H9 (cell line): ENCODE measurements at regions not wholly inside any gene's neighbourhood (a gene's known extent, or its start where the extent isn't known, plus 50 kb on each side); places are given as distances from the start of the nearest gene placed in this dataset.

ENCODE experiments used
- DNase-seq: peaks from one replicate; pipeline ENCODE4 v3.0.0-alpha.2; 2017
- H2AFZ ChIP-seq: one replicate; pipeline ENCODE4 v1.6.1; 2013; ENCODE audit warnings: mild to moderate bottlenecking, low read length, control low read depth, moderate library complexity
- H2AK5ac ChIP-seq: 2 replicates; pipeline ENCODE4 v1.6.1; 2013; ENCODE audit warnings: low read length, control low read depth, mixed read lengths; ENCODE audit not compliant: insufficient read length
- H2BK120ac ChIP-seq: one replicate; pipeline ENCODE4 v1.6.1; 2013; ENCODE audit warnings: low read depth, mild to moderate bottlenecking, low read length, control low read depth, inconsistent platforms; ENCODE audit not compliant: poor library complexity, severe bottlenecking
- H2BK12ac ChIP-seq: 2 replicates; pipeline ENCODE4 v1.6.1; 2013; ENCODE audit warnings: low read length, control low read depth, mixed read lengths, low read depth; ENCODE audit not compliant: insufficient read length
- H2BK15ac ChIP-seq: 2 replicates; pipeline ENCODE4 v1.6.1; 2013; ENCODE audit warnings: low read depth, low read length, control low read depth
- H2BK20ac ChIP-seq: one replicate; pipeline ENCODE4 v1.6.1; 2013; ENCODE audit warnings: low read depth, mild to moderate bottlenecking, low read length, control low read depth, inconsistent platforms; ENCODE audit not compliant: poor library complexity, severe bottlenecking
- H2BK5ac ChIP-seq: 2 replicates; pipeline ENCODE4 v1.6.1; 2013; ENCODE audit warnings: low read length, control low read depth, mixed read lengths; ENCODE audit not compliant: insufficient read length
- H3K14ac ChIP-seq: 2 replicates; pipeline ENCODE4 v1.6.1; 2013; ENCODE audit warnings: low read length, control low read depth; ENCODE audit not compliant: insufficient read depth
- H3K18ac ChIP-seq: 2 replicates; pipeline ENCODE4 v1.6.1; 2013; ENCODE audit warnings: low read depth, mild to moderate bottlenecking, mixed read lengths, low read length, control low read depth; ENCODE audit not compliant: insufficient read length
- H3K23ac ChIP-seq: 2 replicates; pipeline ENCODE4 v1.6.1; 2013; ENCODE audit warnings: low read length, control low read depth, mixed read lengths, low read depth; ENCODE audit not compliant: insufficient read length
- H3K23me2 ChIP-seq: 2 replicates; pipeline ENCODE4 v1.6.1; 2013; ENCODE audit warnings: low read depth, mild to moderate bottlenecking, mixed read lengths, low read length, control low read depth; ENCODE audit not compliant: insufficient read length, poor library complexity, severe bottlenecking
- H3K27ac ChIP-seq: 2 replicates; pipeline ENCODE4 v1.5.1; 2013; ENCODE audit warnings: low read length, control low read depth, mixed read lengths, low read depth; ENCODE audit not compliant: insufficient read length
- H3K27me3 ChIP-seq: 2 replicates; pipeline ENCODE4 v1.6.1; 2013; ENCODE audit warnings: low read length, control low read depth, inconsistent platforms; ENCODE audit not compliant: insufficient read depth
- H3K4ac ChIP-seq: 2 replicates; pipeline ENCODE4 v1.6.1; 2013; ENCODE audit warnings: low read depth, mild to moderate bottlenecking, control low read depth, inconsistent platforms, low read length, moderate library complexity
- H3K4me1 ChIP-seq: 2 replicates; pipeline ENCODE4 v1.6.1; 2013; ENCODE audit warnings: low read length, control low read depth, inconsistent platforms; ENCODE audit not compliant: insufficient read depth
- H3K4me2 ChIP-seq: 2 replicates; pipeline ENCODE4 v1.6.1; 2013; ENCODE audit warnings: low read length, control low read depth, mixed read lengths; ENCODE audit not compliant: insufficient read length, insufficient read depth
- H3K56ac ChIP-seq: 2 replicates; pipeline ENCODE4 v1.6.1; 2013; ENCODE audit warnings: low read depth, mild to moderate bottlenecking, mixed read lengths, low read length, control low read depth; ENCODE audit not compliant: insufficient read length
- H3K79me1 ChIP-seq: 2 replicates; pipeline ENCODE4 v1.6.1; 2013; ENCODE audit warnings: low read depth, mild to moderate bottlenecking, moderate library complexity, low read length, control low read depth, inconsistent platforms; ENCODE audit not compliant: insufficient read depth, poor library complexity, severe bottlenecking
- H3K79me2 ChIP-seq: 2 replicates; pipeline ENCODE4 v1.6.1; 2013; ENCODE audit warnings: low read length, control low read depth, inconsistent platforms; ENCODE audit not compliant: insufficient read depth
- H3K9ac ChIP-seq: 2 replicates; pipeline ENCODE4 v1.6.1; 2013; ENCODE audit warnings: low read length, control low read depth, mixed read lengths; ENCODE audit not compliant: insufficient read length; ENCODE audit errors: extremely low read depth
- H3K9me3 ChIP-seq: one replicate; pipeline ENCODE4 v1.6.1; 2013; ENCODE audit warnings: low read depth, low read length, inconsistent platforms; ENCODE audit not compliant: control insufficient read depth
- H3T11ph ChIP-seq: one replicate; pipeline ENCODE4 v1.6.1; 2013; ENCODE audit warnings: mild to moderate bottlenecking, low read length, control low read depth, inconsistent platforms
- H4K20me1 ChIP-seq: one replicate; pipeline ENCODE4 v1.6.1; 2013; ENCODE audit not compliant: control insufficient read depth, insufficient read length, insufficient read depth
- H4K5ac ChIP-seq: 2 replicates; pipeline ENCODE4 v1.6.1; 2013; ENCODE audit warnings: low read depth, mild to moderate bottlenecking, mixed read lengths, low read length, control low read depth; ENCODE audit not compliant: insufficient read length
- H4K8ac ChIP-seq: replicated peaks from 2 replicates; pipeline ENCODE4 v1.6.1; 2013; ENCODE audit warnings: low read length, control low read depth, mixed read lengths, low read depth; ENCODE audit not compliant: insufficient read length
- H4K91ac ChIP-seq: 2 replicates; pipeline ENCODE4 v1.6.1; 2013; ENCODE audit warnings: low read depth, mild to moderate bottlenecking, moderate library complexity, mixed read lengths, low read length, control low read depth; ENCODE audit not compliant: insufficient read length
- H3K27ac Mint-ChIP-seq, 3 experiments: 2 replicates in 2 of 3; 3 replicates in 1 of 3; pipeline ENCODE4 v1.8.0; 2020 to 2021; ENCODE audit warnings: mixed read lengths in 3 of 3, mild to moderate bottlenecking in 1 of 3, moderate library complexity in 1 of 3
- H3K27me3 Mint-ChIP-seq: 2 replicates; pipeline ENCODE4 v1.8.0; 2021; ENCODE audit warnings: low read depth, mild to moderate bottlenecking, moderate library complexity, mixed read lengths
- H3K36me3 Mint-ChIP-seq, 3 experiments: 2 replicates in 2 of 3; 3 replicates in 1 of 3; pipeline ENCODE4 v1.8.0; 2020 to 2021; ENCODE audit warnings: low read depth in 3 of 3, mixed read lengths in 3 of 3; ENCODE audit not compliant: insufficient read depth in 1 of 3
- H3K4me1 Mint-ChIP-seq, 2 experiments: 2 replicates each; pipeline ENCODE4 v1.8.0; 2020; ENCODE audit warnings: mixed read lengths in 2 of 2
- H3K4me3 Mint-ChIP-seq, 2 experiments: 2 replicates in 1 of 2; 3 replicates in 1 of 2; pipeline ENCODE4 v1.8.0; 2020 to 2021; ENCODE audit warnings: mild to moderate bottlenecking in 2 of 2, mixed read lengths in 2 of 2, moderate library complexity in 1 of 2
- H3K9me3 Mint-ChIP-seq, 2 experiments: 2 replicates in 1 of 2; 3 replicates in 1 of 2; pipeline ENCODE4 v1.8.0; 2020; ENCODE audit warnings: mild to moderate bottlenecking in 2 of 2, mixed read lengths in 2 of 2, moderate library complexity in 1 of 2
- CTCF ChIP-seq: fragments of 200-600 bp; sonication (generic); conservative IDR thresholded peaks from 3 replicates; pipeline ENCODE4 v1.8.0; 2021; ENCODE audit warnings: antibody characterized with exemption, mild to moderate bottlenecking
- WGBS: extraction: QIAGEN DNeasy Blood & Tissue Kit; methylation state at CpG from one replicate; pipeline ENCODE4 v1.1.7; 2013; ENCODE audit warnings: missing lambda C conversion rate, low lambda C conversion rate, mixed read lengths; ENCODE audit not compliant: insufficient read length; ENCODE audit errors: extremely low coverage; 5-methylcytosine and 5-hydroxymethylcytosine counted together

DNA sequence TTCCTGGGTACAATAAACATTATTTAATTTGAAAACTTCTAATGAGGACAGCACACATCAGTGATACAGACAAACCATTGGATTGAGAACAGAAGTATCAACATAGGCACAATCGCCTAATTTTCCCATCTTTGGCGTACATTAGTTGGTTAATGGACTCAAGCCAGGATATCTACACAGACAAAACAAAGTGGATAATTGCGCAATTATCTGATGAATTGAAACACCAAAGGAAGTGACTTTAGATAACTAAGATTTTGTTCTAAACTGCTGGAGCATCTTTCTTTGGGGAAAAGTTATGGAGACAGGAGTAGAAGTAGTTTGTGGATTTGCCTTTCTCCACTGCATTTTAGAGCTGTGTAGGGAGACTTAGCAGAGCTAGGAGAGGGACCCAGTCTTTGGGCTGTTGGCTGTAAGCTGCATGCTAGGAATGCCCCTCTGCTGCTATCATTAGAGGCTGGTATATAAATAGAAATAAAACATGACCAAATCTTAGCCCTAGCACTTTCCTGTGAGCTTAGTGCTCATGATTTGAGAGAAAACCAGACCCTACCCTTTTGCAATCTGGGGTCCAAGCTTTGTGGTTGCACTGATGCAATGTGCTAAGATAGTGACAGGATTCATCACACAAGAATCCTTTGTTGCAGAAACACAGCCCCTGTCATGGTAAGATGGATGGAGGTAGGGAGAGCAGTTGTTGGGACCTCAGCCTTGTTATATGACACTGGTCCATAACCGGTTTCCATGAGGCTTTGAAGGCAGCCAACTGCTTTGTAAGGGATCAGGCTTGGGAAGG lies 264.5 kb upstream of the PIK3C3 start:
- Histone ChIP-seq H3K56ac (no peak overlapping the region), H3K14ac (no peak overlapping the region), H3K27me3 (no peaks in the 10 kb centered on the region), H3K4me2 (no peak overlapping the region), H3K79me2 (no peaks in the 10 kb centered on the region), H2AK5ac (no peak overlapping the region), H2BK5ac (no peak overlapping the region), H3K23me2 (no peaks in the 10 kb centered on the region), H3K79me1 (no peaks in the 10 kb centered on the region), H2AFZ (no peak overlapping the region), H3K4ac (no peak overlapping the region), H3K9me3 (no peaks in the 10 kb centered on the region), H4K91ac (no peak overlapping the region), H2BK20ac (no peak overlapping the region), H3T11ph (no peak overlapping the region), H2BK12ac (no peak overlapping the region), H3K23ac (no peak overlapping the region), H4K20me1 (no peaks in the 10 kb centered on the region), H2BK15ac (no peak overlapping the region), H4K5ac (no peak overlapping the region), H2BK120ac (no peak overlapping the region), H3K9ac (no peak overlapping the region), H3K18ac (no peak overlapping the region), H4K8ac (no peak overlapping the region), H3K4me1 (no peaks in the 10 kb centered on the region), H3K27ac (no peak overlapping the region)
- no peaks in the 10 kb centered on the region for H3K27me3 Mint-ChIP-seq
- WGBS, result no CpG with 5 or more reads among the region's 4 CpGs
- no peak overlapping the region for H3K4me3 Mint-ChIP-seq
- peaks cover 10% of the 10 kb centered on the region in 2 experiments for H3K4me1 Mint-ChIP-seq
- H3K27ac Mint-ChIP-seq, result no peak overlapping the region; a peak in 1 of 7 replicates
- no peak for DNase-seq
- no peak for TF ChIP-seq CTCF
- H3K36me3 Mint-ChIP-seq, result no peaks in the 10 kb centered on the region
- H3K9me3 Mint-ChIP-seq, result no peaks in the 10 kb centered on the region
